ENCODE measurements at regions not wholly inside any gene's neighbourhood (a gene's known extent, or its start where the extent isn't known, plus 50 kb on each side); places are given as distances from the start of the nearest gene placed in this dataset.

- no peaks in the 10 kb centered on the region for H3K4me1 ChIP-seq (ENCODE audit: control insufficient read depth, insufficient read depth, low read length)
- POLR2A ChIA-PET: no interaction called here
- H3K9me3 ChIP-seq (ENCODE audit: control insufficient read depth, insufficient read depth, low read depth, low read length): no peaks in the 10 kb centered on the region
- no peak overlapping the region for H3K27ac ChIP-seq (ENCODE audit: low read length)
- CTCF ChIA-PET: no interaction called here
- DNase-seq (ENCODE audit: low read depth, low spot score) (no peak), ATAC-seq (no peak)
- intact Hi-C loops (cut with micrococcal nuclease; ENCODE audit: unreplicated experiment) (no loop called here), in situ Hi-C loops (cut with HindIII; ENCODE audit: low pct_unique_long_range_greater_than_20kb, low sequenced_read_pairs) (no loop called here)
- H3K4me3 ChIP-seq (ENCODE audit: low read depth in 2 of 2, low read length in 2 of 2): no peak overlapping the region
- TF ChIP-seq POLR2AphosphoS5 (IDR thresholded peaks at IDR 0.05; ENCODE audit: low read depth, low read length) (no peak), TCF7L2 (IDR thresholded peaks at IDR 0.05; ENCODE audit: low read depth, low read length) (no peak), SIN3A (IDR thresholded peaks at IDR 0.05; ENCODE audit: borderline replicate concordance, insufficient read depth, low read depth, low read length) (no peak)
- TF ChIP-seq, protein P1, sequence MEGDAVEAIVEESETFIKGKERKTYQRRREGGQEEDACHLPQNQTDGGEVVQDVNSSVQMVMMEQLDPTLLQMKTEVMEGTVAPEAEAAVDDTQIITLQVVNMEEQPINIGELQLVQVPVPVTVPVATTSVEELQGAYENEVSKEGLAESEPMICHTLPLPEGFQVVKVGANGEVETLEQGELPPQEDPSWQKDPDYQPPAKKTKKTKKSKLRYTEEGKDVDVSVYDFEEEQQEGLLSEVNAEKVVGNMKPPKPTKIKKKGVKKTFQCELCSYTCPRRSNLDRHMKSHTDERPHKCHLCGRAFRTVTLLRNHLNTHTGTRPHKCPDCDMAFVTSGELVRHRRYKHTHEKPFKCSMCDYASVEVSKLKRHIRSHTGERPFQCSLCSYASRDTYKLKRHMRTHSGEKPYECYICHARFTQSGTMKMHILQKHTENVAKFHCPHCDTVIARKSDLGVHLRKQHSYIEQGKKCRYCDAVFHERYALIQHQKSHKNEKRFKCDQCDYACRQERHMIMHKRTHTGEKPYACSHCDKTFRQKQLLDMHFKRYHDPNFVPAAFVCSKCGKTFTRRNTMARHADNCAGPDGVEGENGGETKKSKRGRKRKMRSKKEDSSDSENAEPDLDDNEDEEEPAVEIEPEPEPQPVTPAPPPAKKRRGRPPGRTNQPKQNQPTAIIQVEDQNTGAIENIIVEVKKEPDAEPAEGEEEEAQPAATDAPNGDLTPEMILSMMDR (IDR thresholded peaks at IDR 0.05): no peak
- TF ChIP-seq, protein P2, sequence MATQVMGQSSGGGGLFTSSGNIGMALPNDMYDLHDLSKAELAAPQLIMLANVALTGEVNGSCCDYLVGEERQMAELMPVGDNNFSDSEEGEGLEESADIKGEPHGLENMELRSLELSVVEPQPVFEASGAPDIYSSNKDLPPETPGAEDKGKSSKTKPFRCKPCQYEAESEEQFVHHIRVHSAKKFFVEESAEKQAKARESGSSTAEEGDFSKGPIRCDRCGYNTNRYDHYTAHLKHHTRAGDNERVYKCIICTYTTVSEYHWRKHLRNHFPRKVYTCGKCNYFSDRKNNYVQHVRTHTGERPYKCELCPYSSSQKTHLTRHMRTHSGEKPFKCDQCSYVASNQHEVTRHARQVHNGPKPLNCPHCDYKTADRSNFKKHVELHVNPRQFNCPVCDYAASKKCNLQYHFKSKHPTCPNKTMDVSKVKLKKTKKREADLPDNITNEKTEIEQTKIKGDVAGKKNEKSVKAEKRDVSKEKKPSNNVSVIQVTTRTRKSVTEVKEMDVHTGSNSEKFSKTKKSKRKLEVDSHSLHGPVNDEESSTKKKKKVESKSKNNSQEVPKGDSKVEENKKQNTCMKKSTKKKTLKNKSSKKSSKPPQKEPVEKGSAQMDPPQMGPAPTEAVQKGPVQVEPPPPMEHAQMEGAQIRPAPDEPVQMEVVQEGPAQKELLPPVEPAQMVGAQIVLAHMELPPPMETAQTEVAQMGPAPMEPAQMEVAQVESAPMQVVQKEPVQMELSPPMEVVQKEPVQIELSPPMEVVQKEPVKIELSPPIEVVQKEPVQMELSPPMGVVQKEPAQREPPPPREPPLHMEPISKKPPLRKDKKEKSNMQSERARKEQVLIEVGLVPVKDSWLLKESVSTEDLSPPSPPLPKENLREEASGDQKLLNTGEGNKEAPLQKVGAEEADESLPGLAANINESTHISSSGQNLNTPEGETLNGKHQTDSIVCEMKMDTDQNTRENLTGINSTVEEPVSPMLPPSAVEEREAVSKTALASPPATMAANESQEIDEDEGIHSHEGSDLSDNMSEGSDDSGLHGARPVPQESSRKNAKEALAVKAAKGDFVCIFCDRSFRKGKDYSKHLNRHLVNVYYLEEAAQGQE (IDR thresholded peaks at IDR 0.05; ENCODE audit: insufficient read depth in 1 of 2, low read depth in 2 of 2, low read length in 1 of 2): no peak
- BruUV-seq (replicated peaks): no TSS peak
- H3K36me3 ChIP-seq (ENCODE audit: control insufficient read depth, insufficient read depth, low read length): no peaks in the 10 kb centered on the region
- H3K27me3 ChIP-seq (ENCODE audit: control insufficient read depth, insufficient read depth, low read length): no peaks in the 10 kb centered on the region; the same call in 1 of the 2 replicates
Observed at GRCh38 chr12:92299344-92299743, 153.7 kb upstream of the BTG1 start.

GRCh38 chr12:92297932-92298696, 152.5 kb upstream of the BTG1 start:
- in situ Hi-C loops (cut with HindIII; ENCODE audit: low pct_unique_long_range_greater_than_20kb, low sequenced_read_pairs) (no loop called here), intact Hi-C loops (cut with micrococcal nuclease; ENCODE audit: unreplicated experiment) (no loop called here)
- Histone ChIP-seq H3K4me1 (ENCODE audit: control insufficient read depth, insufficient read depth, low read length) (no peaks in the 10 kb centered on the region), H3K9me3 (ENCODE audit: control insufficient read depth, insufficient read depth, low read depth, low read length) (no peaks in the 10 kb centered on the region), H3K27ac (ENCODE audit: low read length) (no peak overlapping the region), H3K36me3 (ENCODE audit: control insufficient read depth, insufficient read depth, low read length) (no peaks in the 10 kb centered on the region), H3K27me3 (ENCODE audit: control insufficient read depth, insufficient read depth, low read length) (no peaks in the 10 kb centered on the region; the same call in 1 of the 2 replicates), H3K4me3 (ENCODE audit: low read depth in 2 of 2, low read length in 2 of 2) (no peak overlapping the region)
- TF ChIP-seq SIN3A (IDR thresholded peaks at IDR 0.05; ENCODE audit: borderline replicate concordance, insufficient read depth, low read depth, low read length): no peak
- no peak for TF ChIP-seq POLR2AphosphoS5 (IDR thresholded peaks at IDR 0.05; ENCODE audit: low read depth, low read length)
- TF ChIP-seq, protein P1 (IDR thresholded peaks at IDR 0.05): no peak
- TF ChIP-seq TCF7L2 (IDR thresholded peaks at IDR 0.05; ENCODE audit: low read depth, low read length): no peak
- TF ChIP-seq, protein P2 (IDR thresholded peaks at IDR 0.05; ENCODE audit: insufficient read depth in 1 of 2, low read depth in 2 of 2, low read length in 1 of 2): no peak
- no TSS peak for BruUV-seq (replicated peaks)
- no peak for ATAC-seq
- CTCF ChIA-PET: no interaction called here
- POLR2A ChIA-PET: no interaction called here
- DNase-seq (ENCODE audit: low read depth, low spot score): no peak
